Astrocyte of the spinal cord (primary cell): ENCODE measurements at regions not wholly inside any gene's neighbourhood (a gene's known extent, or its start where the extent isn't known, plus 50 kb on each side); places are given as distances from the start of the nearest gene placed in this dataset.

Source experiments
- DNase-seq: peaks from one replicate; pipeline ENCODE4 v3.0.0; 2011; ENCODE audit warnings: low read depth, low spot score
- H3K4me3 ChIP-seq: 2 replicates; pipeline ENCODE4 v1.5.1; 2011; ENCODE audit warnings: low read depth, mild to moderate bottlenecking, low read length, moderate library complexity
- CTCF ChIP-seq: IDR thresholded peaks from 2 replicates; pipeline ENCODE4 v1.5.1; 2012; ENCODE audit warnings: low read depth, mild to moderate bottlenecking, low read length, inconsistent platforms
- in situ Hi-C: cut with HindIII; loops from 2 replicates; pipeline ENCODE4 v1.10.0; 2017; ENCODE audit warnings: low sequenced_read_pairs

GRCh38 chr2:204032301-204032700 is 95.7 kb downstream of the ICOS start:
- in situ Hi-C loops, result no loop called here
- no peak overlapping the region for H3K4me3 ChIP-seq
- DNase-seq, result no peak
- TF ChIP-seq CTCF, result no peak

GRCh38 chr2:204033611-204034495 is 97.3 kb downstream of the ICOS start:
- DNase-seq, result no peak
- TF ChIP-seq CTCF, result no peak
- in situ Hi-C loops, result no loop called here
- no peak overlapping the region for H3K4me3 ChIP-seq

- H3K4me3 ChIP-seq, result no peak overlapping the region
- DNase-seq, result no peak
- in situ Hi-C loops, result no loop called here
- no peak for TF ChIP-seq CTCF
These were observed 100.1 kb downstream of the ICOS start for GRCh38 chr2:204036706-204037105.

- in situ Hi-C loops, result no loop called here
- no peak for TF ChIP-seq CTCF
- H3K4me3 ChIP-seq, result no peak overlapping the region
- no peak for DNase-seq
These were observed 100.7 kb downstream of the ICOS start for GRCh38 chr2:204037286-204037685.

GRCh38 chr2:204039298-204039838 is 102.8 kb downstream of the ICOS start:
- no peak for DNase-seq
- no peak overlapping the region for H3K4me3 ChIP-seq
- TF ChIP-seq CTCF, result no peak
- in situ Hi-C loops, result no loop called here

GRCh38 chr2:204040016-204040415 is 103.5 kb downstream of the ICOS start:
- in situ Hi-C loops, result no loop called here
- DNase-seq, result no peak
- no peak for TF ChIP-seq CTCF

More at GRCh38 chr2:204040016-204040415, 103.5 kb downstream of the ICOS start:
- H3K4me3 ChIP-seq, result no peak overlapping the region
